Neural cell (in vitro differentiated cells): ENCODE measurements at regions not wholly inside any gene's neighbourhood (a gene's known extent, or its start where the extent isn't known, plus 50 kb on each side); places are given as distances from the start of the nearest gene placed in this dataset.

Source experiments
- H2AFZ ChIP-seq: fragments of 200-600, 300-800 bp; sonication (generic), shearing (Covaris generic); 2 replicates; pipeline ENCODE4 v1.6.0; 2014; ENCODE audit warnings: low read depth, mild to moderate bottlenecking, antibody characterized with exemption, low read length, moderate library complexity
- H3F3A ChIP-seq: fragments of 200-600 bp; shearing (Covaris generic); 2 replicates; pipeline ENCODE4 v1.6.1; 2016; ENCODE audit warnings: mild to moderate bottlenecking, moderate library complexity, mixed read lengths, antibody characterized with exemption, low read length; ENCODE audit not compliant: insufficient read depth, poor library complexity, severe bottlenecking
- H3K27ac ChIP-seq: fragments of 200-600, 300-800 bp; sonication (generic), shearing (Covaris generic); 2 replicates; pipeline ENCODE4 v1.5.1; 2014; ENCODE audit warnings: mild to moderate bottlenecking, low read length, moderate library complexity
- H3K27me3 ChIP-seq: fragments of 300-800, 200-600 bp; sonication (generic), shearing (Covaris generic); 2 replicates; pipeline ENCODE4 v1.6.0; 2014; ENCODE audit warnings: mild to moderate bottlenecking, low read depth, low read length, moderate library complexity; ENCODE audit not compliant: insufficient read depth
- H3K36me3 ChIP-seq: fragments of 300-800, 200-600 bp; sonication (generic), shearing (Covaris generic); 2 replicates; pipeline ENCODE4 v1.5.1; 2014; ENCODE audit warnings: mild to moderate bottlenecking, antibody characterized with exemption, low read length, moderate library complexity; ENCODE audit not compliant: insufficient read depth
- H3K4me2 ChIP-seq: fragments of 300-800, 200-600 bp; sonication (generic), shearing (Covaris generic); 2 replicates; pipeline ENCODE4 v1.6.0; 2014; ENCODE audit warnings: mild to moderate bottlenecking, low read length
- H3K4me3 ChIP-seq: fragments of 300-800, 200-600 bp; sonication (generic), shearing (Covaris generic); 2 replicates; pipeline ENCODE4 v1.5.1; 2014; ENCODE audit warnings: mild to moderate bottlenecking, low read length, moderate library complexity
- H3K79me2 ChIP-seq: fragments of 200-600 bp; shearing (Covaris generic); replicated peaks from 2 replicates; pipeline ENCODE4 v1.6.0; 2014; ENCODE audit warnings: mild to moderate bottlenecking, low read length, moderate library complexity; ENCODE audit not compliant: insufficient read depth
- H3K9ac ChIP-seq: fragments of 300-800, 200-600 bp; sonication (generic), shearing (Covaris generic); 2 replicates; pipeline ENCODE4 v1.6.1; 2016; ENCODE audit warnings: mild to moderate bottlenecking, low read length, mixed read lengths
- H3K9me2 ChIP-seq: fragments of 200-600 bp; shearing (Covaris generic); 2 replicates; pipeline ENCODE4 v1.6.1; 2016; ENCODE audit warnings: mild to moderate bottlenecking, low read length, mixed read lengths; ENCODE audit not compliant: insufficient read depth
- H3K9me3 ChIP-seq: fragments of 200-600, 300-800 bp; sonication (generic), shearing (Covaris generic); 2 replicates; pipeline ENCODE4 v1.6.1; 2016; ENCODE audit warnings: mild to moderate bottlenecking, mixed run types, low read length, moderate library complexity, mixed read lengths
- H4K20me1 ChIP-seq: fragments of 200-600 bp; shearing (Covaris generic); 2 replicates; pipeline ENCODE4 v1.6.1; 2016; ENCODE audit warnings: mild to moderate bottlenecking, mixed run types; ENCODE audit not compliant: insufficient read depth
- EP300 ChIP-seq: fragments of 450-650 bp; conservative IDR thresholded peaks from 2 replicates; pipeline ENCODE4 v1.6.1; 2014; ENCODE audit warnings: antibody characterized with exemption, mild to moderate bottlenecking, moderate library complexity; ENCODE audit not compliant: poor library complexity, severe bottlenecking
- EZH2 ChIP-seq: fragments of 200-600, 300-800 bp; shearing (Covaris generic), sonication (generic); IDR thresholded peaks from 2 replicates; pipeline ENCODE4 v1.6.1; 2014; ENCODE audit warnings: antibody characterized with exemption, low read length, borderline replicate concordance, mild to moderate bottlenecking; ENCODE audit not compliant: insufficient read depth, poor library complexity, severe bottlenecking
- MXI1 ChIP-seq: fragments of 450-650 bp; conservative IDR thresholded peaks from 2 replicates; pipeline ENCODE4 v1.6.1; 2014; ENCODE audit warnings: antibody characterized with exemption, mild to moderate bottlenecking; ENCODE audit not compliant: poor library complexity, severe bottlenecking
- POLR2AphosphoS5 ChIP-seq: IDR thresholded peaks from 2 replicates; pipeline ENCODE4 v1.6.1; 2012
- RAD21 ChIP-seq: fragments of 450-650 bp; conservative IDR thresholded peaks from 2 replicates; pipeline ENCODE4 v1.6.1; 2014; ENCODE audit warnings: antibody characterized with exemption, mild to moderate bottlenecking, moderate library complexity
- SMC3 ChIP-seq: fragments of 450-650 bp; conservative IDR thresholded peaks from 2 replicates; pipeline ENCODE4 v1.6.1; 2014; ENCODE audit warnings: antibody characterized with exemption, mild to moderate bottlenecking, moderate library complexity; ENCODE audit not compliant: poor library complexity
- TAF1 ChIP-seq: IDR thresholded peaks from 2 replicates; pipeline ENCODE4 v1.6.1; 2012; ENCODE audit warnings: low read depth
- TF ChIP-seq, protein P1 (sequence below): fragments of 450-650 bp; IDR thresholded peaks from 2 replicates; pipeline ENCODE4 v1.5.1; 2014; ENCODE audit warnings: antibody characterized with exemption, mild to moderate bottlenecking, moderate library complexity; ENCODE audit not compliant: poor library complexity, severe bottlenecking
- TF ChIP-seq, protein P2 (sequence below): IDR thresholded peaks from 2 replicates; pipeline ENCODE4 v1.6.1; 2012; ENCODE audit warnings: borderline replicate concordance

- Histone ChIP-seq H3K9me2 (no peaks in the 10 kb centered on the region), H3K4me2 (no peak overlapping the region), H3K9me3 (no peaks in the 10 kb centered on the region), H3K27me3 (no peaks in the 10 kb centered on the region), H3K36me3 (no peaks in the 10 kb centered on the region), H2AFZ (no peak overlapping the region), H3K4me3 (no peak overlapping the region), H4K20me1 (no peaks in the 10 kb centered on the region), H3F3A (no peaks in the 10 kb centered on the region), H3K27ac (no peak overlapping the region), H3K79me2 (no peaks in the 10 kb centered on the region), H3K9ac (no peak overlapping the region)
- TF ChIP-seq POLR2AphosphoS5 (no peak), TAF1 (no peak), RAD21 (no peak), MXI1 (no peak), EP300 (no peak), EZH2 (no peak), SMC3 (no peak)
- TF ChIP-seq, protein P1, sequence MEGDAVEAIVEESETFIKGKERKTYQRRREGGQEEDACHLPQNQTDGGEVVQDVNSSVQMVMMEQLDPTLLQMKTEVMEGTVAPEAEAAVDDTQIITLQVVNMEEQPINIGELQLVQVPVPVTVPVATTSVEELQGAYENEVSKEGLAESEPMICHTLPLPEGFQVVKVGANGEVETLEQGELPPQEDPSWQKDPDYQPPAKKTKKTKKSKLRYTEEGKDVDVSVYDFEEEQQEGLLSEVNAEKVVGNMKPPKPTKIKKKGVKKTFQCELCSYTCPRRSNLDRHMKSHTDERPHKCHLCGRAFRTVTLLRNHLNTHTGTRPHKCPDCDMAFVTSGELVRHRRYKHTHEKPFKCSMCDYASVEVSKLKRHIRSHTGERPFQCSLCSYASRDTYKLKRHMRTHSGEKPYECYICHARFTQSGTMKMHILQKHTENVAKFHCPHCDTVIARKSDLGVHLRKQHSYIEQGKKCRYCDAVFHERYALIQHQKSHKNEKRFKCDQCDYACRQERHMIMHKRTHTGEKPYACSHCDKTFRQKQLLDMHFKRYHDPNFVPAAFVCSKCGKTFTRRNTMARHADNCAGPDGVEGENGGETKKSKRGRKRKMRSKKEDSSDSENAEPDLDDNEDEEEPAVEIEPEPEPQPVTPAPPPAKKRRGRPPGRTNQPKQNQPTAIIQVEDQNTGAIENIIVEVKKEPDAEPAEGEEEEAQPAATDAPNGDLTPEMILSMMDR, result no peak
- TF ChIP-seq, protein P2, sequence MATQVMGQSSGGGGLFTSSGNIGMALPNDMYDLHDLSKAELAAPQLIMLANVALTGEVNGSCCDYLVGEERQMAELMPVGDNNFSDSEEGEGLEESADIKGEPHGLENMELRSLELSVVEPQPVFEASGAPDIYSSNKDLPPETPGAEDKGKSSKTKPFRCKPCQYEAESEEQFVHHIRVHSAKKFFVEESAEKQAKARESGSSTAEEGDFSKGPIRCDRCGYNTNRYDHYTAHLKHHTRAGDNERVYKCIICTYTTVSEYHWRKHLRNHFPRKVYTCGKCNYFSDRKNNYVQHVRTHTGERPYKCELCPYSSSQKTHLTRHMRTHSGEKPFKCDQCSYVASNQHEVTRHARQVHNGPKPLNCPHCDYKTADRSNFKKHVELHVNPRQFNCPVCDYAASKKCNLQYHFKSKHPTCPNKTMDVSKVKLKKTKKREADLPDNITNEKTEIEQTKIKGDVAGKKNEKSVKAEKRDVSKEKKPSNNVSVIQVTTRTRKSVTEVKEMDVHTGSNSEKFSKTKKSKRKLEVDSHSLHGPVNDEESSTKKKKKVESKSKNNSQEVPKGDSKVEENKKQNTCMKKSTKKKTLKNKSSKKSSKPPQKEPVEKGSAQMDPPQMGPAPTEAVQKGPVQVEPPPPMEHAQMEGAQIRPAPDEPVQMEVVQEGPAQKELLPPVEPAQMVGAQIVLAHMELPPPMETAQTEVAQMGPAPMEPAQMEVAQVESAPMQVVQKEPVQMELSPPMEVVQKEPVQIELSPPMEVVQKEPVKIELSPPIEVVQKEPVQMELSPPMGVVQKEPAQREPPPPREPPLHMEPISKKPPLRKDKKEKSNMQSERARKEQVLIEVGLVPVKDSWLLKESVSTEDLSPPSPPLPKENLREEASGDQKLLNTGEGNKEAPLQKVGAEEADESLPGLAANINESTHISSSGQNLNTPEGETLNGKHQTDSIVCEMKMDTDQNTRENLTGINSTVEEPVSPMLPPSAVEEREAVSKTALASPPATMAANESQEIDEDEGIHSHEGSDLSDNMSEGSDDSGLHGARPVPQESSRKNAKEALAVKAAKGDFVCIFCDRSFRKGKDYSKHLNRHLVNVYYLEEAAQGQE, result no peak
Observed at GRCh38 chr2:235218486-235218907, 266.7 kb downstream of the SH3BP4 start.

GRCh38 chr2:235219048-235219447, 267.2 kb downstream of the SH3BP4 start:
- no peaks in the 10 kb centered on the region for H3K9me3 ChIP-seq
- no peak overlapping the region for H3K9ac ChIP-seq
- no peaks in the 10 kb centered on the region for H3K36me3 ChIP-seq
- no peaks in the 10 kb centered on the region for H3K79me2 ChIP-seq
- H3K4me3 ChIP-seq, result no peak overlapping the region
- TF ChIP-seq, protein P2, result no peak
- TF ChIP-seq, protein P1, result no peak
- no peak for TF ChIP-seq TAF1
- no peak for TF ChIP-seq POLR2AphosphoS5
- TF ChIP-seq SMC3, result no peak
- H3K4me2 ChIP-seq, result no peak overlapping the region
- H3F3A ChIP-seq, result no peaks in the 10 kb centered on the region
- H3K27ac ChIP-seq, result no peak overlapping the region
- no peaks in the 10 kb centered on the region for H3K9me2 ChIP-seq
- H2AFZ ChIP-seq, result no peak overlapping the region
- H3K27me3 ChIP-seq, result no peaks in the 10 kb centered on the region
- H4K20me1 ChIP-seq, result no peaks in the 10 kb centered on the region
